Retinal pigment epithelial cell (primary cell): ENCODE measurements at regions not wholly inside any gene's neighbourhood (a gene's known extent, or its start where the extent isn't known, plus 50 kb on each side); places are given as distances from the start of the nearest gene placed in this dataset.

Source experiments
- DNase-seq: peaks from one replicate; pipeline ENCODE4 v3.0.0-alpha.2; 2010; ENCODE audit warnings: low read depth
- H3K4me3 ChIP-seq: 2 replicates; pipeline ENCODE4 v1.5.1; 2011; ENCODE audit warnings: mild to moderate bottlenecking, low read length, control low read depth, moderate library complexity
- TF ChIP-seq, protein P1 (sequence below): conservative IDR thresholded peaks from 2 replicates; pipeline ENCODE4 v1.5.1; 2011; ENCODE audit warnings: low read depth, low read length, control low read depth, inconsistent platforms

DNA sequence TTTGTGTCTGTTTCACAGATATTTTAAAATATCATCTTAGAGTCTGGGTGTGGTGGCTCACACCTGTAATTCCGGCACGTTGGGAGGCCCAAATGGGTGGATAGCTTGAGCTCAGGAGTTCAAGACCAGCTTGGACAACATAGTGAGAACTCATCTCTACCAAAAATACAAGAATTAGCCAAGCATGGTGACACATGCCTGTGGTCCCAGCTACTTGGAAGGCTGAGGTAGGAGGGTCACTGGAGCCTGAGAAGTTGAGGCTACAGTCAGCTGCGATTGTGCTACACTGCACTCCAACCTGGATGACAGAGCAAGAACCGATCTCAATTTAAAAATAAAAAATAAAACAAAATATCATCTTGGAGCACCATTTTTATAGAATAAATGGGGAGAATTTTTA, 1247.6 kb upstream of the MIR17HG start:
- TF ChIP-seq, protein P1, sequence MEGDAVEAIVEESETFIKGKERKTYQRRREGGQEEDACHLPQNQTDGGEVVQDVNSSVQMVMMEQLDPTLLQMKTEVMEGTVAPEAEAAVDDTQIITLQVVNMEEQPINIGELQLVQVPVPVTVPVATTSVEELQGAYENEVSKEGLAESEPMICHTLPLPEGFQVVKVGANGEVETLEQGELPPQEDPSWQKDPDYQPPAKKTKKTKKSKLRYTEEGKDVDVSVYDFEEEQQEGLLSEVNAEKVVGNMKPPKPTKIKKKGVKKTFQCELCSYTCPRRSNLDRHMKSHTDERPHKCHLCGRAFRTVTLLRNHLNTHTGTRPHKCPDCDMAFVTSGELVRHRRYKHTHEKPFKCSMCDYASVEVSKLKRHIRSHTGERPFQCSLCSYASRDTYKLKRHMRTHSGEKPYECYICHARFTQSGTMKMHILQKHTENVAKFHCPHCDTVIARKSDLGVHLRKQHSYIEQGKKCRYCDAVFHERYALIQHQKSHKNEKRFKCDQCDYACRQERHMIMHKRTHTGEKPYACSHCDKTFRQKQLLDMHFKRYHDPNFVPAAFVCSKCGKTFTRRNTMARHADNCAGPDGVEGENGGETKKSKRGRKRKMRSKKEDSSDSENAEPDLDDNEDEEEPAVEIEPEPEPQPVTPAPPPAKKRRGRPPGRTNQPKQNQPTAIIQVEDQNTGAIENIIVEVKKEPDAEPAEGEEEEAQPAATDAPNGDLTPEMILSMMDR = no peak
- no peak overlapping the region for H3K4me3 ChIP-seq
- DNase-seq = no peak

- DNase-seq = no peak
- TF ChIP-seq, protein P1 = no peak
- H3K4me3 ChIP-seq = no peak overlapping the region
These were observed 1244.2 kb upstream of the MIR17HG start for GRCh38 chr13:90103099-90103784.

GRCh38 chr13:90104764-90105163, 1242.7 kb upstream of the MIR17HG start:
- DNase-seq = no peak
- TF ChIP-seq, protein P1 = no peak
- H3K4me3 ChIP-seq = no peak overlapping the region

DNA sequence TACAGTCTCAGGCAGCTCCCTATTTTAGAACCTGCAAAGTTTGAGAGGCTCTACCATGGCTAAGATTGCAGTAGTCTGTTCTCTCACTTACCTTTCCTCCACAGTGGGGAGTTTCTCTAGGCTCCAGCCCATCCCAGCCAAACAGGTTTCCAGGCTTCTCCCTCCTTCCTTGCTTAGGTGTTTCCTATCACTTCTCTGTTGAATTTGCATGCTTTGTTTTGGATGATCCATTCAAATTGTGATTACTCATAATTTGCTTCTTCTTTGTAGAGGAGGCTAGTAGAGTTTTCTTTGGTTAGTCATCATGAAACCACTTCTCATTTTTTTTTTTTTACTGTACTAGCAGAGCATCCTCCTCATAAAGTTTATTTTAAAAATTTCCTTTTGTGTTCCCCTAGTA, 1242.2 kb upstream of the MIR17HG start:
- no peak for DNase-seq
- TF ChIP-seq, protein P1 = no peak

GRCh38 chr13:90105849-90106496, 1241.5 kb upstream of the MIR17HG start:
- TF ChIP-seq, protein P1 = no peak
- DNase-seq = peak; percentile 26

More for the DNA sequence above, 1242.2 kb upstream of the MIR17HG start:
- H3K4me3 ChIP-seq = no peak overlapping the region

GRCh38 chr13:90107661-90108060, 1239.8 kb upstream of the MIR17HG start:
- TF ChIP-seq, protein P1 = no peak
- no peak overlapping the region for H3K4me3 ChIP-seq
- no peak for DNase-seq

More at GRCh38 chr13:90105849-90106496, 1241.5 kb upstream of the MIR17HG start:
- no peak overlapping the region for H3K4me3 ChIP-seq

GRCh38 chr13:90108547-90108946, 1238.9 kb upstream of the MIR17HG start:
- DNase-seq = no peak
- TF ChIP-seq, protein P1 = no peak

More at GRCh38 chr13:90108547-90108946, 1238.9 kb upstream of the MIR17HG start:
- H3K4me3 ChIP-seq = no peak overlapping the region
